HEK293T (cell line): ENCODE measurements at regions not wholly inside any gene's neighbourhood (a gene's known extent, or its start where the extent isn't known, plus 50 kb on each side); places are given as distances from the start of the nearest gene placed in this dataset.

Experiments used
- ARNT ChIP-seq: fragments of 450-650 bp; IDR thresholded peaks from 2 replicates; pipeline ENCODE4 v1.6.1; 2017; ENCODE audit warnings: mild to moderate bottlenecking
- BHLHE40 ChIP-seq: fragments of 450-650 bp; IDR thresholded peaks from 2 replicates; pipeline ENCODE4 v1.6.1; 2016; ENCODE audit warnings: mild to moderate bottlenecking, moderate library complexity, borderline replicate concordance
- CTBP1 ChIP-seq: fragments of 450-650 bp; IDR thresholded peaks from 2 replicates; pipeline ENCODE4 v1.6.1; 2016; ENCODE audit warnings: borderline replicate concordance
- ELF4 ChIP-seq: fragments of 450-650 bp; IDR thresholded peaks from 2 replicates; pipeline ENCODE4 v1.6.1; 2017; ENCODE audit warnings: antibody characterized with exemption
- FOXA1 ChIP-seq: fragments of 450-650 bp; IDR thresholded peaks from 2 replicates; pipeline ENCODE4 v1.6.1; 2016; ENCODE audit warnings: mild to moderate bottlenecking
- FOXK2 ChIP-seq: fragments of 450-650 bp; IDR thresholded peaks from 2 replicates; pipeline ENCODE4 v1.6.1; 2016; ENCODE audit warnings: mild to moderate bottlenecking
- FOXM1 ChIP-seq: fragments of 450-650 bp; IDR thresholded peaks from 2 replicates; pipeline ENCODE4 v1.6.1; 2017; ENCODE audit warnings: mild to moderate bottlenecking, borderline replicate concordance
- SP1 ChIP-seq: fragments of 450-650 bp; IDR thresholded peaks from 2 replicates; pipeline ENCODE4 v1.6.1; 2017
- SUZ12 ChIP-seq: fragments of 450-650 bp; IDR thresholded peaks from 2 replicates; pipeline ENCODE4 v1.6.1; 2016; ENCODE audit warnings: mild to moderate bottlenecking
- TARDBP ChIP-seq: fragments of 450-650 bp; IDR thresholded peaks from 2 replicates; pipeline ENCODE4 v1.6.1; 2016
- ZNF384 ChIP-seq: fragments of 450-650 bp; IDR thresholded peaks from 2 replicates; pipeline ENCODE4 v1.6.1; 2016
- TF ChIP-seq, protein P1 (sequence below): fragments of 450-650 bp; IDR thresholded peaks from 2 replicates; pipeline ENCODE4 v1.6.1; 2016

GRCh38 chr2:8110716-8111115 lies 571.1 kb upstream of the ID2 start:
- TF ChIP-seq FOXK2 (no peak), TARDBP (no peak), ZNF384 (no peak), BHLHE40 (no peak), SP1 (no peak), ELF4 (no peak), FOXM1 (no peak), CTBP1 (no peak), FOXA1 (no peak), SUZ12 (no peak), ARNT (no peak)
- TF ChIP-seq, protein P1, sequence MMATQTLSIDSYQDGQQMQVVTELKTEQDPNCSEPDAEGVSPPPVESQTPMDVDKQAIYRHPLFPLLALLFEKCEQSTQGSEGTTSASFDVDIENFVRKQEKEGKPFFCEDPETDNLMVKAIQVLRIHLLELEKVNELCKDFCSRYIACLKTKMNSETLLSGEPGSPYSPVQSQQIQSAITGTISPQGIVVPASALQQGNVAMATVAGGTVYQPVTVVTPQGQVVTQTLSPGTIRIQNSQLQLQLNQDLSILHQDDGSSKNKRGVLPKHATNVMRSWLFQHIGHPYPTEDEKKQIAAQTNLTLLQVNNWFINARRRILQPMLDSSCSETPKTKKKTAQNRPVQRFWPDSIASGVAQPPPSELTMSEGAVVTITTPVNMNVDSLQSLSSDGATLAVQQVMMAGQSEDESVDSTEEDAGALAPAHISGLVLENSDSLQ, result no peak
